HG02759 (cell line): ENCODE measurements at regions not wholly inside any gene's neighbourhood (a gene's known extent, or its start where the extent isn't known, plus 50 kb on each side); places are given as distances from the start of the nearest gene placed in this dataset.

ENCODE experiments used
- ATAC-seq: cut with Tn5 transposase; IDR thresholded peaks from one replicate; pipeline ENCODE4 v1.9.1; 2021; ENCODE audit warnings: mild to moderate bottlenecking, moderate library complexity; ENCODE audit not compliant: unreplicated experiment

DNA sequence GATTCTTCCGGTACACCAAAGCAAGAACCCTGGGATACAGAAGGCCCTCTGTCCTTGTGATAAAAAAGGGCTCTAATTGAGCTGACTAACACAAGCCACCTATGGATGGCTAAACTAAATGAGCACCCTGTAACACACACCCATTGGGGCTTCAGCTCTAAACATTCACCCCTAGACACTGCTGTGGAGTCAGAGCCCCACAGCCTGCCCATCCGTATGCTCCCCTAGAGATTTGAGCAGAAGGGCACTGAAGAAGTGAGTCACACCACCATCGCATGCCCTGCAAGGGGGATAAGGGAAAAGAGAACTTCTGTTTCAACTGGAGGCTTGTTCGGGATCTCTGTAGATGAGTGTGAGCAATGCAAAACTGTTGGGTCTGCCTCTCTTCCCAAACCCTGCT, 545.2 kb downstream of the KCTD8 start:
- no peak for ATAC-seq

DNA sequence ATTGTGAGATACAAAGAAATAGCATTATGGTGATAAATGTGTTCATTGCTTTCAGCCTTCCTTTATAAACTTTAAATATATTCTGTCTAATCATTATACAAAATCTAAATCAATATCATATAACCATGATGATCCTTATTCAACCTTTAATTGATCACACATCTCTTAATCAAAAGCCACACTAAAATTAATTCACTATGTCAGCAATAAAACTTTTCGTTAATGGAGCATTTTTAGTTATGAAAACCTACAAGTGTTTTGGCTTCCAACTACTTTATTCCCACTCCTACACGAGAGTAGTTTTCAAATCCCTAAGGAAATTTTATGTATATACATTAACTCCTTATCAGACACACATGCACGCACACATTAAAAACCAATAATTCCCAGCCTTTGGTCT, 530.2 kb downstream of the KCTD8 start:
- ATAC-seq: no peak

DNA sequence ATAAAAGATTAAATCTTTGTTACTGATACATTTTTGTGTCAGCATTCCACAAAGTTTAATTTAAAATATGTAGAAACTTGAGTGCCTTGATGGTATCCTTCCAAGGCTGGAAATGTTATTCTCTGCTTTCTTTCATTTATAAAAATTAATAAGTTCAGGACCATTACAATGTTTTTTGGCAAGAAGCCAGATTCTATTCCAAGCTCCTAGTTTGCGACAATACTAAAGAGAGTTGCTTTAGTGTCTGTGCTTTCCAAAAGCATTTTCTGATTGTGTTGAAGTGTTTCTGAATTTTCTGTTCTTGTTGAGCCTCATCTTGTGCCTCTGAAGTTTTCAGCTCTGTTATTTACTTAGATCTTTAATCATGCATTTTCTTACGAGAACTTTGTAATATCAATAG, 516.2 kb downstream of the KCTD8 start:
- ATAC-seq: no peak

- no peak for ATAC-seq
Measured at GRCh38 chr4:43943998-43944397, 504.6 kb downstream of the KCTD8 start.

DNA sequence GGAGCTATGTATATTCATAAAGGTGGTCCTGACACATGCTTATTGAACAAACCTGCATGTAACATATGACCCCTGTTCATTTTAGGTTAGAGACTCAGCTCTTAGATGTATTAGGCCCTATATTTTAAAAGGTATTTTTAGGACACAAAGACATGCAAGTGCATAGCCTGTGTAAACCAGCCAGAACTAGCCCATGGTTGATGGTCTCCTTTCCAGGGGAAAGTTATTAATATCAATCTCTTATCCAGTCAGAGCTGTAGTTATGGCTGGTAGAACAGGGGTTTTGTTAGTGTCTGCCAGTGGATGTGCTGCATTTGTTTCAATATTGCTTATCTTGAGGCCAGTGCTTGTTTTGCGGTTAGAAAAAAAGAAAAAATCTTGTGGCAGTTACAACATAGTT, 488.6 kb downstream of the KCTD8 start:
- no peak for ATAC-seq

DNA sequence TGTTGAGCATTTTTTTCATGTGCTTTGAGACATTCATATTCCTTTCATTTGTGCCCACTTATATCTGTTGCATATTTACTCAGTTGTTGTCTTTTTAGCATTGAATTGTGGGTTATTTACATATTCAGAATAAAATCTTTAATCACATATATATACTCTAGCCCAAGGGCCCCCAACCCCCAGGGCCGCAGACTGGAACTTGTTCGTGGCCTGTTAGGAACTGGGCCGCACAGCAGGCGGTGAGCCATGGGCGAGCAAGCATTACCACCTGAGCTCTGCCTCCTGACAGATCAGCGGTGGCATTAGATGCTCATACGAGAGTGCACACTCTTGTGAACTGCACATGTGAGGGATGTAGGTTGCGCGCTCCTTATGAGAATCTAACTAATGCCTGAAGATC, 480.6 kb downstream of the KCTD8 start:
- ATAC-seq: no peak

DNA sequence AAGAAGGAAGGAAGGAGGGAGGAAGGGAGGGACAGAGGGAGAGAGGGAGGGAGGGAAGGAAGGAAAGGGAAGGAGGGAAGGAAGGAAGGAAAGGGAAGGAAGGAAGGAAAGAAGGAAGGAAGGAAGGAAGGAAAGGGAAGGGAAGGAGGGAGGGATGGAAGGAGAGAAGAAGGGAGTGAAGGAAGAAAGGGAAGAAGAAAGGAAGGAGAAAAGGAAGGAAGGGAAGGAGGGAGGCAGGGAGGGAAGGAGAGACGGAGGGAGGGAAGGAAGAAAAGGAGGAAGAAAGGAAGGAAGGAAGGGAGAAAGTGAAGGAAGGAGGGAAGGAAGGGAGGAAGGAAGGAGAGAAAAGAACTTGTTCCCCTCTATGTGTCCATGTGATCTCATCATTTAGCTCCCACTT, 465.0 kb downstream of the KCTD8 start:
- no peak for ATAC-seq

GRCh38 chr4:43987331-43987944, 461.2 kb downstream of the KCTD8 start:
- ATAC-seq: no peak

DNA sequence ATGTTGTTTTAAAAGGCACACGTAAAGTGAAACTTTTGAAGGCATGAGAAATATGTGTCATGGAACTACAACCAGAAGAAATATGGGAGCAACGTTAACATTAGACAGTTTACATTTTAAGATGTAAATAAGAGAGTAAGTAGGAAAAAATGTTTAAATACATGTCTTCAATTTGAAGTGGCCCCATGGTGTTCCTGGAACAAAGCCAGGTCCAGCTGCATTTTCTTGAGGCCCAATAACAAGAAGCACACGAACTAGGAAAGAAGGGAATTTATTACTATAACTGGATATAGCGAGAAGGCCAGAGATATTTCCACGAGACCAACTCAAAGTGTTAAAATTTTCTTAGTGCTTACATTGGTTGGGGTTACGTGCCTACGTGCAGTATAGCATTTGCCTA, 458.1 kb downstream of the KCTD8 start:
- ATAC-seq: no peak

GRCh38 chr4:43990963-43991362, 457.6 kb downstream of the KCTD8 start:
- no peak for ATAC-seq

DNA sequence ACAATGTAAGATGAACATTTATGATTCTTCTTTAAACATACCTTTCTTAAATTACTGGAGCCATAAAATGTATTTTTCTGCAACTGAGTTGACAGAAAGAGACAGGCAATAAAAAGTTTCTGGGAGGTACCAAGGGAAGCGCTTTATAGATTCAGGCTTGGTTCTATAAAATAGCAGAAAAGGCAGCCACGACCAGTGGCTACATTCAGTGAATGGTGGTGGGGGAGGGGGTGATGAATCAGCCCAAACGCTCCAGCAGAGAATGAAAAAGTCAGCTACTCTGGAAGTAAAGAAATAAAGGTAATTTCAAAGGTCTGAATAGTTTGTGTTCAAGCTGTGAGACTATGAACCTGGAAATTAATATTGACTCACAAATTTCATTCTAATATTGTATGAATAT, 456.1 kb downstream of the KCTD8 start:
- no peak for ATAC-seq

DNA sequence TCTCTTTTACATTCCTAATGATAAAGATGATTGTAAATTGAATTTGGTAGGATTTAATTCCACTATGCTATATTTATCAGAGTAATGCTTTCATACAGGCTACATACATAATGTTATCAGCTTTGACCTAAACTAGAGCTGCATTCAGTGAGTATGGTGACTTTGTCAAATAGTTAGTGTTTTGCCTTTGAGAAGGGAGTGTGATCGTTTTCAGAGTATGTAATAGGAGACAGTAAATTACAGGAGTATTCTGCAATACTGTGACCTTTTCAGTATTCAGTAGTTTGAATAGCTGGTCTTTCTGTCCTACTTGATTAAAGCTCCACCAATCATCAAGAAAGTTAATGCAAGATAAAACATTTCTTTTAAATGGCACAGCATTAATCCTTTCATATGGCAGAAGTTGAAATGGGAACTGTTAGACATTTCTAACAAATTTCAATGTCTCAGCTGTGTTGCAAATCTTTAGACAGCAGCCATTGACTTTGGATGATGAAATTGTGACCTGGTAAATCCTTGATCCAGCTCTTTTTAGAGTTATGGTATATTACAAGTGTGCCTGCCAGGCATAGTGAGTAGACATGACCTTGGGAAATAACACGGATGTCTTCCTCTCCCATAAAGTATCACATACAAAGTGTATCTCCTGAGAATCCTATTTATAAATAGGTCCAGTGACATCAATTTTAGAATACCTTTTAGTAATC, 455.3 kb downstream of the KCTD8 start:
- ATAC-seq: no peak

DNA sequence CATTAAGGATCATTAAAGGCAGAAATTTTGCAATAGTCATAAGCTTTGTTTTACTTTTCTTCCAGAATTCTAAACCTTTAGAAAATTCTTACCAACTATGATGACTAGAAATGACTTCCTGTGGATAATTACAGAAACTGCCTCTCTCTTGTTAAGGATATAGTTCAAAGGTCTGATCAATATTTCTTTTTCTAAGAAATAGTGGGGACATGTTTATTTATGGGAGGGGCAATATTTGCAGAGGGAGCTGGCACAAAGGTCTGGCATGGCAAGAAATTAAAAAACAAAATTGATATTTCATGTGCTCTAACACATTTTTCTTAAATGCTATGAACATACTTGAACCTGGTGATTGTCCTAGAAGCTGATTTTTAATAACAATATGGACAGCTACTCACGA, 448.9 kb downstream of the KCTD8 start:
- no peak for ATAC-seq

DNA sequence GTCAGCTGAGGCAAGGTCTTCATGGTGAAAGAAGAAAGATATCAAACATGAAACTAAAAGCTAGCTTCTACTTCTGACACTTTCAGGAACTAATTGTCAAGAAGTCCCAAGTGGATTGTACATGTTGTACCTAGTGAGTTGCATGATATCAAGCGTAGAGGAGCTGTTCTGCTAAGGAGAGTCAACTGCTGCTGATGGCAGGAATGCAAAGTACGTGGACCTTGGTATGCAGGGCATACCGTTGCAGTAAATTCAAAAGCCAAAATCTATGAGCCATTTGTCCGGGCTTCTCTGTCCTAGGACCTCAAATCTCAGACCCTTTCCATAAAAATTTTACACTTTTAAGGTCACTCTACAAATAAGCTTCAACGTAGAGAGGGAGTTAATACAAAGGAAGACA, 446.2 kb downstream of the KCTD8 start:
- no peak for ATAC-seq

DNA sequence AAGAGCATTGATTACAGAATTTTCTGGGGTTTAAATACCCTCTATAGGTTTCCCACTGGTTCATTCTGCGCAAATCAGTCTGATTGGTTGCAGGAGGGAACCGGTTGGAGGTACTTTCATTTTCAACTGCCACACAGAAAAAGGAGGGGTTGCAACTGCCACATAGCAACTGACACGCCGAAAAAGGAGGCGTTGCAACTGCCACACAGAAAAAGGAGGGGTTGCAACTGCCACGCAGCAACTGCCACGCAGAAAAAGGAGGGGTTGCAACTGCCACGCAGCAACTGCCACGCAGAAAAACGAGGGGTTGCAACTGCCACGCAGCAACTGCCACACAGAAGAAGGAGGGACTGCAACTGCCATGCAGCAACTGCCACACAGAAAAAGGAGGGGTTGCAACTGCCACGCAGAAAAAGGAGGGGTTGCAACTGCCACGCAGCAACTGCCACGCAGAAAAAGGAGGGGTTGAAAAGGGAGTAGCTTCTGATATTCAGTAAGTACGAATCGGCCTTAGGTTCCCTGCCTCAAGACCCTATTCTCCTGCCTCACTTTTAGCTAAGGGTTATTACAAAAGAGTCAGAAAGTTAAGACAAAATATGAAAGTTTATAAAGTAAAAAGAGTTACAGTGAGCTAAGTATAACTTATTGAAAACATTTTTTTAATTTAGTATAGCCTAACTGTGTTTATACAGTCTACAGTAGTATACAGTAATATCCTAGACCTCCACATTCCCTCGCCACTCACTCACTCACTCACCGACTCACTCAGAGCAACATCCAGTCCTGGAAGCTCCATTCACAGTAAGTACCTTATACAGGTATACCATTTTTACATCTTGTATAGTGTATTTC, 431.8 kb downstream of the KCTD8 start:
- no peak for ATAC-seq

DNA sequence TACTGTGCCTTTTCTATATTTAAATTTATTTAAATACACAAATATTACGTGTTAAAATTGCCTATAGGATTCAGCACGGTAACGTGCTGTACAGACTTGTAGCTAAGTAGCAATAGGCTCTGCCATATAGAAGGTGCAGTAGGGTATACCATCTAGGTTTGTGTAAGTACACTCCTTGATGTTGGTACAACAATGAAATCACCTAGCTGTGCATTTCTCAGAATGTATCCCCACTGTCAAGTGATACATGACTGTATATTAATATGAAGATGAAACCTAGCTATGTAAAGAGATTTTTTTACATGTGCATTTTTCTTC, 431.2 kb downstream of the KCTD8 start:
- ATAC-seq: no peak

DNA sequence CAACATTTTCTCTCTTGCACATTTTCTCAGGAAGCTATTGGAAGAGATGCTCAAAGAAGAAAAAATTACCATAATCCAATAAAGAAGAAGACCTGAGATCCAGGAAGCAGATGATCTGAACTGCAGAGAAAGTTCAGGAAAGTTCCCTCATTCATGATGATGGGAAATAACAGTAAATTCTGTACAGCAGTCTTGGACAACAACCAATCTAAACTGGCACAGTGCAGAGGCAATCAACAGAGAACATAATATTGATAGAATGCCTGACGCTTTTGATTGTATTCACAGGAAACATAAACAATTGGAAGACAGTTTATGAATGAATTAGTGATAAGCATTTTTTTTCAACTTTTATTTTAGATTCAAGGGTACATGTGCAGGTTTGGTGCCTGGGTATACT, 428.9 kb downstream of the KCTD8 start:
- no peak for ATAC-seq

DNA sequence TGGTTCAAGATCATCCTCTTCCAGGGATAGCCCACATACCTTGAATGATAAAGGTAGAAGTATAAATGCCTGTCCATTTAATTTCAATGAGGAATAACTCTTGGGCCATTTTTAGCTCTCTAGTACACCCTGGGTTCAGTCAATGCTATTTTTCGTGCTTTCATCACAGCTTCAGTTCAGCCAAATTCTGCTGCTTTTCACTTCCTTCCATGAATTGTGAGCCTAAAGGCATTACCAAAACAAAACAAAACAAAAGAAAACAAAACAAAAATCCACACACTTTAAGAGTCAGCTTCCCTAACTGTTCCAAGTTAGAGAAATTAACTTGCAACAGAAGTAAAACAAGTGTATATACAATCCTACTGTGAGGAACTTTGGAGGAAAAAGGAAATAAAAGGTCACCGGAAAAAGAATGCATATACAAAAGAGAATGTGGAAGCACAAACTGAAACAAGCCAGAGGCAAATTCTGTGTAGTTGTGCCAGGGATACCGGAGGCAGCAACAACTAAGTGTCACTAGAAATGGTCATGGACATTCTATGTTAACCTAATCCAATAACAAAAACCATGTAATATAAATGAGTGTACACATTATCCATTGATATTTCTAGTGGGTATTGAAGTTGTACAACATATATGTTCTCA, 423.1 kb downstream of the KCTD8 start:
- no peak for ATAC-seq

DNA sequence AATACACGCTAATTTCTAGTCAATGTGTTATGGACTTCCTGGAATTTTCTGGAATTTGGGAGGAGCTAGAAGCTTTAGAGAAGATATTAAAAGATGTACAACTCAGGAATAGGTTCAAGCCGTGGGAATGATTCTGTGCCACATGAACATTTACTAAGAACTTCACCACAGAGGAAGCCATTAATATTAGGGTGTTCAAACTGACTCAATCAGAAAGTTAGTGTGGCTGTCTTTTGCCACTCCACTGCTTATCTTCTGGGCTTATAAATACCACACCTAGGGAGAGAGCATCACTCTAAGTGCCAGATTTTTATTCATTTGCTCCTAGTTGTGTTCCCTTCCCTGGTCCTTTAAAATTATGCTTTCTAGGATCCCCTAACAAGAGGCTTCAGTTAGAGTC, 409.8 kb downstream of the KCTD8 start:
- ATAC-seq: no peak

GRCh38 chr4:44046491-44046890, 402.1 kb downstream of the KCTD8 start:
- no peak for ATAC-seq

DNA sequence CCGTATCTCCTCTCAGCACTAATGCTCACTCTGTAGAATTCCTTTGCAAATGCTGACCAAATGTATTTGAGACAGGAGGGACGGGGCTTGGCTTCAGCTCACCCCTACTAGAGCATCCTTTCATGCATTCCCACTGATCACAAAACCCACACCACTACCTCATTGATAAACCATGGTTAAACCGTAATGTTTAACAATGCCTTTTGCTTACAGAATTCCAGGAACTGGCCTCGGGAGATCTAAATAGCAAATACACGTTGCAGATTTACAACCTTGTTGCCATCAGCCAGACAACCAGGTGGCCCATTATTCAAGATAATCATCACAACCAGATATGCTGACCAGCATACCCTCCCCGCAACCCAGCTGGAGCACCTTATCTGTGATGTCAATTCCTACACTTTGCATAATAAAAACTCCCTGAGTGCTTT, 391.9 kb downstream of the KCTD8 start:
- ATAC-seq: no peak

DNA sequence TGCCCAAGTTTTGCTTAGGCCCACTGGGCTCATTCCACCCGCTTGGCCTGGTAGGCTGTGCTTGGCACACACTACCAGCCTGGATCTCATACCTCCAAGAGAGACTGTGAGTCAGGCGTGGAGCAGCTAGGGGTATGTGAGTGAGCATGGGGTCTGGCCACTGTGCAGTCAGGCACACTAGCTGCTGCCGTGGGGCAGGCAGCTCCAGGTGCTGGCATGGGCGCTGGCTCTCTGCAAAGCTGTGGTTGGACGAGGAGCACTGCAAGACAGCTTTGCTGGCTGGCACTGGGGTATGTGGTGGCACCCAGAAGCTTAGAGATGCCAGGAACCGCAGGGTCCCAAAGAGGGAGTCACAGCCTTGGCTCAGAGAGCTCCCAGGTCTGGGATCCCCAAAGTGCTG, 377.8 kb downstream of the KCTD8 start:
- ATAC-seq: no peak
